HL-60 (cell line): ENCODE measurements at regions not wholly inside any gene's neighbourhood (a gene's known extent, or its start where the extent isn't known, plus 50 kb on each side); places are given as distances from the start of the nearest gene placed in this dataset.

Source experiments
- CTCF ChIP-seq: IDR thresholded peaks from one replicate; pipeline ENCODE4 v1.5.1; 2011; ENCODE audit warnings: low read length, control low read depth, inconsistent platforms; ENCODE audit not compliant: insufficient read depth
- GABPA ChIP-seq: IDR thresholded peaks from 2 replicates; pipeline ENCODE4 v1.6.1; 2012; ENCODE audit warnings: low read depth
- POLR2AphosphoS5 ChIP-seq: IDR thresholded peaks from 2 replicates; pipeline ENCODE4 v1.6.1; 2012; ENCODE audit warnings: low read depth
- REST ChIP-seq: IDR thresholded peaks from 2 replicates; pipeline ENCODE4 v1.6.1; 2012; ENCODE audit warnings: low read depth; ENCODE audit not compliant: insufficient replicate concordance

- TF ChIP-seq CTCF: no peak
- no peak for TF ChIP-seq REST
- no peak for TF ChIP-seq GABPA
- TF ChIP-seq POLR2AphosphoS5: no peak
Observed at GRCh38 chr14:43143106-43143505, 1364.0 kb downstream of the FSCB start.
